ENCODE measurements at regions not wholly inside any gene's neighbourhood (a gene's known extent, or its start where the extent isn't known, plus 50 kb on each side); places are given as distances from the start of the nearest gene placed in this dataset.
"Not testable (repeated sequence)": the region's sequence is repeated elsewhere in the genome, so short reads cannot be mapped to it uniquely, and the experiment has no call there.

GRCh38 chr2:89834306-89834705 lies 1142.8 kb downstream of the RPIA start:
- no peak for DNase-seq

GRCh38 chr2:89836326-89836725 lies 1144.9 kb downstream of the RPIA start:
- DNase-seq: not testable (repeated sequence)

- no peak for DNase-seq
Observed at GRCh38 chr2:89837962-89838625, 1146.6 kb downstream of the RPIA start.

GRCh38 chr2:89840175-89840574 lies 1148.7 kb downstream of the RPIA start:
- not testable (repeated sequence) for DNase-seq

GRCh38 chr2:89840781-89841475 lies 1149.5 kb downstream of the RPIA start:
- DNase-seq: not testable (repeated sequence)

- DNase-seq: no peak
Observed at GRCh38 chr2:89841476-89841840, 1150.0 kb downstream of the RPIA start.

GRCh38 chr2:89842180-89842908 lies 1150.9 kb downstream of the RPIA start:
- DNase-seq: no peak

- DNase-seq: no peak
Observed at GRCh38 chr2:89844221-89844943, 1152.9 kb downstream of the RPIA start.

- no peak for DNase-seq
Observed at GRCh38 chr2:89845532-89845931, 1154.1 kb downstream of the RPIA start.

- no peak for DNase-seq
Observed at GRCh38 chr2:89848114-89848513, 1156.6 kb downstream of the RPIA start.

- DNase-seq: no peak
Observed at GRCh38 chr2:89848763-89849368, 1157.4 kb downstream of the RPIA start.

- no peak for DNase-seq
Observed at GRCh38 chr2:89849731-89850130, 1158.3 kb downstream of the RPIA start.

GRCh38 chr2:89850481-89850880 lies 1159.0 kb downstream of the RPIA start:
- DNase-seq: no peak

GRCh38 chr2:89850881-89851582 lies 1159.6 kb downstream of the RPIA start:
- DNase-seq: no peak

GRCh38 chr2:89851583-89851905 lies 1160.1 kb downstream of the RPIA start:
- no peak for DNase-seq

GRCh38 chr2:89853427-89853826 lies 1162.0 kb downstream of the RPIA start:
- DNase-seq: not testable (repeated sequence)

GRCh38 chr2:89855752-89856151 lies 1164.3 kb downstream of the RPIA start:
- not testable (repeated sequence) for DNase-seq

GRCh38 chr2:89856305-89856704 lies 1164.8 kb downstream of the RPIA start:
- DNase-seq: not testable (repeated sequence)

- not testable (repeated sequence) for DNase-seq
Observed at GRCh38 chr2:89862164-89862563, 1170.7 kb downstream of the RPIA start.

GRCh38 chr2:89863209-89863608 lies 1171.7 kb downstream of the RPIA start:
- not testable (repeated sequence) for DNase-seq

GRCh38 chr2:89874810-89875595 lies 1183.5 kb downstream of the RPIA start:
- DNase-seq: not testable (repeated sequence)
